ENCODE measurements at regions not wholly inside any gene's neighbourhood (a gene's known extent, or its start where the extent isn't known, plus 50 kb on each side); places are given as distances from the start of the nearest gene placed in this dataset.
"Not testable (repeated sequence)": the region's sequence is repeated elsewhere in the genome, so short reads cannot be mapped to it uniquely, and the experiment has no call there.

DNA sequence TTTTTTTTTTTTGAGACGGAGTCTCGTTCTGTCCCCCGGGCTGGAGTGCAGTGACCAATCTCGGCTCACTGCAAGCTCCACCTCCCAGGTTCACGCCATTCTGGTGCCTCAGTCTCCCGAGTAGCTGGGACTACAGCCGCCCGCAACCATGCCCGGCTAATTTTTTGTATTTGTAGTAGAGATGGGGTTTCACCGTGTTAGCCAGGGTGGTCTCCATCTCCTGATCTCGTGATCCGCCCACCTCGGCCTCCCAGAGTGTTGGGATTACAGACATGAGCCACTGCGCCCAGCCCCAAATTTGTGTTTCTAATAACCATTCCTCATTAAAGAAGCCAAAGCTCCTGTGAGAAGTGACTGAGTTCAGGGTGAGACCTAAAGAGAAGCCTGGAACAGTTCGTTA is 1906.9 kb downstream of the PCDH9 start:
- not testable (repeated sequence) for TF ChIP-seq EZH2phosphoT487 (IDR thresholded peaks at IDR 0.05; ENCODE audit: borderline replicate concordance, low read length)
- TF ChIP-seq, protein P1, sequence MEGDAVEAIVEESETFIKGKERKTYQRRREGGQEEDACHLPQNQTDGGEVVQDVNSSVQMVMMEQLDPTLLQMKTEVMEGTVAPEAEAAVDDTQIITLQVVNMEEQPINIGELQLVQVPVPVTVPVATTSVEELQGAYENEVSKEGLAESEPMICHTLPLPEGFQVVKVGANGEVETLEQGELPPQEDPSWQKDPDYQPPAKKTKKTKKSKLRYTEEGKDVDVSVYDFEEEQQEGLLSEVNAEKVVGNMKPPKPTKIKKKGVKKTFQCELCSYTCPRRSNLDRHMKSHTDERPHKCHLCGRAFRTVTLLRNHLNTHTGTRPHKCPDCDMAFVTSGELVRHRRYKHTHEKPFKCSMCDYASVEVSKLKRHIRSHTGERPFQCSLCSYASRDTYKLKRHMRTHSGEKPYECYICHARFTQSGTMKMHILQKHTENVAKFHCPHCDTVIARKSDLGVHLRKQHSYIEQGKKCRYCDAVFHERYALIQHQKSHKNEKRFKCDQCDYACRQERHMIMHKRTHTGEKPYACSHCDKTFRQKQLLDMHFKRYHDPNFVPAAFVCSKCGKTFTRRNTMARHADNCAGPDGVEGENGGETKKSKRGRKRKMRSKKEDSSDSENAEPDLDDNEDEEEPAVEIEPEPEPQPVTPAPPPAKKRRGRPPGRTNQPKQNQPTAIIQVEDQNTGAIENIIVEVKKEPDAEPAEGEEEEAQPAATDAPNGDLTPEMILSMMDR (IDR thresholded peaks at IDR 0.05; ENCODE audit: low read depth, low read length, poor library complexity, severe bottlenecking) = not testable (repeated sequence)
